ENCODE measurements at regions not wholly inside any gene's neighbourhood (a gene's known extent, or its start where the extent isn't known, plus 50 kb on each side); places are given as distances from the start of the nearest gene placed in this dataset.

- TF ChIP-seq CTCF (IDR thresholded peaks at IDR 0.05; ENCODE audit: borderline replicate concordance, insufficient read depth, low read depth, low read length): no peak
- no peak overlapping the region for H3K4me3 ChIP-seq (ENCODE audit: low read depth, low read length)
Observed at GRCh38 chr7:110386913-110387312, 704.0 kb upstream of the LRRN3 start.

GRCh38 chr7:110387689-110388088 lies 703.2 kb upstream of the LRRN3 start:
- no peak overlapping the region for H3K4me3 ChIP-seq (ENCODE audit: low read depth, low read length)
- TF ChIP-seq CTCF (IDR thresholded peaks at IDR 0.05; ENCODE audit: borderline replicate concordance, insufficient read depth, low read depth, low read length): no peak

- H3K4me3 ChIP-seq (ENCODE audit: low read depth, low read length): no peak overlapping the region
- TF ChIP-seq CTCF (IDR thresholded peaks at IDR 0.05; ENCODE audit: borderline replicate concordance, insufficient read depth, low read depth, low read length): no peak
Observed at GRCh38 chr7:110388457-110388856, 702.5 kb upstream of the LRRN3 start.

- no peak for TF ChIP-seq CTCF (IDR thresholded peaks at IDR 0.05; ENCODE audit: borderline replicate concordance, insufficient read depth, low read depth, low read length)
- no peak overlapping the region for H3K4me3 ChIP-seq (ENCODE audit: low read depth, low read length)
Observed at GRCh38 chr7:110396021-110396420, 694.9 kb upstream of the LRRN3 start.

- TF ChIP-seq CTCF (IDR thresholded peaks at IDR 0.05; ENCODE audit: borderline replicate concordance, insufficient read depth, low read depth, low read length): no peak
- H3K4me3 ChIP-seq (ENCODE audit: low read depth, low read length): no peak overlapping the region
Observed at GRCh38 chr7:110397927-110398660, 692.8 kb upstream of the LRRN3 start.

GRCh38 chr7:110399421-110399820 lies 691.5 kb upstream of the LRRN3 start:
- H3K4me3 ChIP-seq (ENCODE audit: low read depth, low read length): no peak overlapping the region
- no peak for TF ChIP-seq CTCF (IDR thresholded peaks at IDR 0.05; ENCODE audit: borderline replicate concordance, insufficient read depth, low read depth, low read length)

GRCh38 chr7:110400411-110400810 lies 690.5 kb upstream of the LRRN3 start:
- no peak overlapping the region for H3K4me3 ChIP-seq (ENCODE audit: low read depth, low read length)
- no peak for TF ChIP-seq CTCF (IDR thresholded peaks at IDR 0.05; ENCODE audit: borderline replicate concordance, insufficient read depth, low read depth, low read length)

Measured in GM12875 (cell line).